ENCODE measurements at regions not wholly inside any gene's neighbourhood (a gene's known extent, or its start where the extent isn't known, plus 50 kb on each side); places are given as distances from the start of the nearest gene placed in this dataset.

DNA sequence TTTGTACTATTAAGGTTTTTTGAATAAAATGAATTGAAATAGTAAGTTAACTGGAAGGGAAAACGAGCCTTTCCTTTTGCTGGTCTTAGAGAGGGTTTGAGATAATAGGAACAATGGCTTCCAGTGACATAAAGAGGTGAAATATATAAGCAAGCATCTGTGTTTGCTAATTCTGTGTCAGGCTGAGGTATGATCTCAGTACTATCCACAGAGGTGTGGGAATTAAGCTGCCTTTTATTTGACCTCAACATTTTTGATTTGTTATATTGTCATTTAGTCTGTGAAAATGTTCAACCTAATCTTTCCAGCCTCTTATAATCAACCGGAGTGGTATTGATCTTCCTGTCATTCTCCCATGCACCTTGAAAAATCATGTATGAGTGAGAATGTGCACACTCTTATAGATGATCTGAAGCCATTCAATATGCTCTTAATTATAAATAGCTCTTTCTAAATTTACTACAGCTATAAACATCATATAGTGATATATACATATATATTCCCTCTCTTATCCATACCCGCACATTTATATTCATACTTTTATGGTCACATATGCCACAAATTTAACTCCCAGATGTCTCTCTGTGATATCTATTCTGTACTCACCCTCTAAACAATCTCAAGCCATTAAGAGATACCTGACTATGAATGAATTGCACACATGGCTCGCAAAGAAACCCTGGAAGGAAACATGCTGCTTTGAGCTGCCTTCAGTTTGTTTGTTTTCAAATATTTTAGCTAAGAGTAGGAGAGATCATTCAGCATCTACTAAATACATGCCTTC, 754.7 kb upstream of the NRSN1 start:
- ChIA-PET CTCF (no interaction called here), POLR2A (no interaction called here)
- no peaks in the 10 kb centered on the region for H3K27me3 Mint-ChIP-seq
- H3K4me3 Mint-ChIP-seq, result no peak overlapping the region
- H3K4me1 Mint-ChIP-seq, result no peaks in the 10 kb centered on the region
- no peak overlapping the region for H3K27ac ChIP-seq (ENCODE audit: low read length)
- no peaks in the 10 kb centered on the region for H3K9me3 ChIP-seq
- no peak overlapping the region for H3K4me3 ChIP-seq (ENCODE audit: control insufficient read depth in 1 of 2, extremely low read depth in 1 of 2, low read length in 1 of 2)
- H3K27me3 ChIP-seq (replicated peaks in 1 of 2; ENCODE audit: control insufficient read depth in 2 of 2, extremely low read depth in 1 of 2, insufficient read depth in 2 of 2, low read length in 1 of 2), result no peaks in the 10 kb centered on the region
- DNase-seq (no peak), ATAC-seq (replicated peaks in 1 of 4) (no peak)
- H3K36me3 ChIP-seq (ENCODE audit: control insufficient read depth in 2 of 2, extremely low read depth in 1 of 2, insufficient read depth in 1 of 2, low read length in 1 of 2), result no peaks in the 10 kb centered on the region
- H3K36me3 Mint-ChIP-seq, result no peaks in the 10 kb centered on the region
- no peaks in the 10 kb centered on the region for H3K4me1 ChIP-seq (ENCODE audit: control insufficient read depth in 1 of 2, extremely low read depth in 1 of 2, insufficient read depth in 2 of 2, low read length in 2 of 2)
- H3K27ac Mint-ChIP-seq, result no peak overlapping the region
- H3K9me3 Mint-ChIP-seq, result peaks cover 4 to 13% (median 8%) of the 10 kb centered on the region in 3 donors
- WGBS (ENCODE audit: insufficient coverage), result 0% methylated on average over 1 of the region's 4 CpGs

- Histone ChIP-seq H3K27ac (ENCODE audit: low read length) (no peak overlapping the region), H3K9me3 (no peaks in the 10 kb centered on the region), H3K27me3 (replicated peaks in 1 of 2; ENCODE audit: control insufficient read depth in 2 of 2, extremely low read depth in 1 of 2, insufficient read depth in 2 of 2, low read length in 1 of 2) (no peaks in the 10 kb centered on the region), H3K4me1 (ENCODE audit: control insufficient read depth in 1 of 2, extremely low read depth in 1 of 2, insufficient read depth in 2 of 2, low read length in 2 of 2) (no peaks in the 10 kb centered on the region), H3K4me3 (ENCODE audit: control insufficient read depth in 1 of 2, extremely low read depth in 1 of 2, low read length in 1 of 2) (no peak overlapping the region), H3K36me3 (ENCODE audit: control insufficient read depth in 2 of 2, extremely low read depth in 1 of 2, insufficient read depth in 1 of 2, low read length in 1 of 2) (no peaks in the 10 kb centered on the region)
- Mint-ChIP-seq H3K27ac (no peak overlapping the region), H3K4me3 (no peak overlapping the region), H3K36me3 (no peaks in the 10 kb centered on the region), H3K4me1 (no peaks in the 10 kb centered on the region), H3K27me3 (no peaks in the 10 kb centered on the region), H3K9me3 (peaks cover 0 to 18% (median 1%) of the 10 kb centered on the region in 3 donors)
- CTCF ChIA-PET, result interaction anchor here in 1 of 2 donors (0.5 kb wide), 1 partner anchor 61 kb away, joined by 7 read pairs; no protein-coding TSS in a partner anchor
- no peak for DNase-seq
- no peak for ATAC-seq (replicated peaks in 1 of 4)
- POLR2A ChIA-PET, result no interaction called here
Measured at GRCh38 chr6:23377830-23378229, 748.2 kb upstream of the NRSN1 start.

DNA sequence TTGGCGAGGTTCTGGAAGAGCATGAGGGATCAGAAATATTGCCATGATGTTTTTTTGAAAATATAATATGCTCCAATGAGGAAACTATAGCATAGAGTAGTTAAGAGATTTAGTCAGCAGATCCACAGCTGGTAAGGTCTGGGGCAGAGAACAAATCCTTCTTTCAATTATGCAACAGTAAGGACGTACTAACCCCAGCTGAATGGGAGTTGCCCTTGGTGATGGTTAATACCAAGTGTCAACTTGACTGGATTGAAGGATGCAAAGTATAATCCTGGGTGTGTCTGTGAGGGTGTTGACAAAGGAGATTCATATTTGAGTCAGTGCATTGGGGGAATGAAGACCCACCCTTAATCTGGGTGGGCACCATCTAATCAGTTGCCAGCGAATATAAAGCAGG, 745.5 kb upstream of the NRSN1 start:
- no peaks in the 10 kb centered on the region for H3K9me3 ChIP-seq
- no peak overlapping the region for H3K4me3 ChIP-seq (ENCODE audit: control insufficient read depth in 1 of 2, extremely low read depth in 1 of 2, low read length in 1 of 2)
- Mint-ChIP-seq H3K4me3 (no peak overlapping the region), H3K4me1 (no peaks in the 10 kb centered on the region), H3K9me3 (peaks cover 0 to 18% (median 3%) of the 10 kb centered on the region in 3 donors), H3K36me3 (no peaks in the 10 kb centered on the region), H3K27me3 (no peaks in the 10 kb centered on the region), H3K27ac (no peak overlapping the region)
- ChIA-PET CTCF (no interaction called here), POLR2A (no interaction called here)
- no peak overlapping the region for H3K27ac ChIP-seq (ENCODE audit: low read length)
- no peaks in the 10 kb centered on the region for H3K4me1 ChIP-seq (ENCODE audit: control insufficient read depth in 1 of 2, extremely low read depth in 1 of 2, insufficient read depth in 2 of 2, low read length in 2 of 2)
- DNase-seq (no peak), ATAC-seq (replicated peaks in 1 of 4) (no peak)
- H3K36me3 ChIP-seq (ENCODE audit: control insufficient read depth in 2 of 2, extremely low read depth in 1 of 2, insufficient read depth in 1 of 2, low read length in 1 of 2), result no peaks in the 10 kb centered on the region
- H3K27me3 ChIP-seq (replicated peaks in 1 of 2; ENCODE audit: control insufficient read depth in 2 of 2, extremely low read depth in 1 of 2, insufficient read depth in 2 of 2, low read length in 1 of 2), result no peaks in the 10 kb centered on the region
- WGBS (ENCODE audit: insufficient coverage), result 71% methylated on average over 3 of the region's 3 CpGs

- no peak for ATAC-seq (replicated peaks in 1 of 4)
- H3K9me3 Mint-ChIP-seq, result peaks cover 4 to 11% (median 8%) of the 10 kb centered on the region in 3 donors
- H3K4me1 ChIP-seq (ENCODE audit: control insufficient read depth in 1 of 2, extremely low read depth in 1 of 2, insufficient read depth in 2 of 2, low read length in 2 of 2), result no peaks in the 10 kb centered on the region
- H3K4me3 ChIP-seq (ENCODE audit: control insufficient read depth in 1 of 2, extremely low read depth in 1 of 2, low read length in 1 of 2), result no peak overlapping the region
- H3K4me3 Mint-ChIP-seq, result no peak overlapping the region
- no peak overlapping the region for H3K27ac ChIP-seq (ENCODE audit: low read length)
- no peaks in the 10 kb centered on the region for H3K36me3 ChIP-seq (ENCODE audit: control insufficient read depth in 2 of 2, extremely low read depth in 1 of 2, insufficient read depth in 1 of 2, low read length in 1 of 2)
- no peaks in the 10 kb centered on the region for H3K4me1 Mint-ChIP-seq
- 94% methylated on average over 6 of the region's 11 CpGs for WGBS (ENCODE audit: insufficient coverage)
- no peaks in the 10 kb centered on the region for H3K27me3 Mint-ChIP-seq
- H3K27ac Mint-ChIP-seq, result no peak overlapping the region
- ChIA-PET POLR2A (no interaction called here), CTCF (no interaction called here)
- H3K36me3 Mint-ChIP-seq, result no peaks in the 10 kb centered on the region
- no peaks in the 10 kb centered on the region for H3K27me3 ChIP-seq (replicated peaks in 1 of 2; ENCODE audit: control insufficient read depth in 2 of 2, extremely low read depth in 1 of 2, insufficient read depth in 2 of 2, low read length in 1 of 2)
- DNase-seq, result no peak
- H3K9me3 ChIP-seq, result no peaks in the 10 kb centered on the region
Measured at GRCh38 chr6:23388086-23388783, 737.8 kb upstream of the NRSN1 start.

DNA sequence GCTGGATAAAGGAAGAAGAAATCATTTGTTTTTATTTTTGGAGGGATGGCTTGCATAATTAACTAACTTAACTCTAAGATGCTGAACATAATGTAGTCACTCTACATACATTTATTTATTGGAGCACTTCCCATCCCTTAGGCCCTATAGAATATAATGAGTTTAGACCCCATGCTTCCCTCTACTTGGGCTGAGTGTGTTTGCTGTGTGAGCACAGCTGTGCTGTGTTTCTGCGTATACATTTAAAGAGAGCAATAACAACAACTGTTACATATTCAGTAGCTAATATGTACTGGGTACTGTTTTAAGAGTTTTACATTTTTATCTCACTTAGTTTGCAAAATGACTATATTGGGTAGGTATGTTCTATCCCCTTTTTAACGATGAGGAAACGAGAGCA, 736.6 kb upstream of the NRSN1 start:
- H3K9me3 ChIP-seq, result no peaks in the 10 kb centered on the region
- H3K27me3 Mint-ChIP-seq, result peaks cover 0 to 3% of the 10 kb centered on the region in 2 donors
- H3K27ac Mint-ChIP-seq, result no peak overlapping the region
- H3K36me3 ChIP-seq (ENCODE audit: control insufficient read depth in 2 of 2, extremely low read depth in 1 of 2, insufficient read depth in 1 of 2, low read length in 1 of 2), result no peaks in the 10 kb centered on the region
- POLR2A ChIA-PET, result no interaction called here
- H3K27ac ChIP-seq (ENCODE audit: low read length), result no peak overlapping the region
- CTCF ChIA-PET, result no interaction called here
- H3K9me3 Mint-ChIP-seq, result peaks cover 4 to 11% (median 8%) of the 10 kb centered on the region in 3 donors
- H3K4me3 Mint-ChIP-seq, result no peak overlapping the region
- no peak overlapping the region for H3K4me3 ChIP-seq (ENCODE audit: control insufficient read depth in 1 of 2, extremely low read depth in 1 of 2, low read length in 1 of 2)
- ATAC-seq (replicated peaks in 1 of 4) (no peak), DNase-seq (no peak)
- WGBS (ENCODE audit: insufficient coverage), result 85% methylated on average over 2 of the region's 3 CpGs
- no peaks in the 10 kb centered on the region for H3K36me3 Mint-ChIP-seq
- H3K4me1 ChIP-seq (ENCODE audit: control insufficient read depth in 1 of 2, extremely low read depth in 1 of 2, insufficient read depth in 2 of 2, low read length in 2 of 2), result no peaks in the 10 kb centered on the region
- no peaks in the 10 kb centered on the region for H3K27me3 ChIP-seq (replicated peaks in 1 of 2; ENCODE audit: control insufficient read depth in 2 of 2, extremely low read depth in 1 of 2, insufficient read depth in 2 of 2, low read length in 1 of 2)
- no peaks in the 10 kb centered on the region for H3K4me1 Mint-ChIP-seq

DNA sequence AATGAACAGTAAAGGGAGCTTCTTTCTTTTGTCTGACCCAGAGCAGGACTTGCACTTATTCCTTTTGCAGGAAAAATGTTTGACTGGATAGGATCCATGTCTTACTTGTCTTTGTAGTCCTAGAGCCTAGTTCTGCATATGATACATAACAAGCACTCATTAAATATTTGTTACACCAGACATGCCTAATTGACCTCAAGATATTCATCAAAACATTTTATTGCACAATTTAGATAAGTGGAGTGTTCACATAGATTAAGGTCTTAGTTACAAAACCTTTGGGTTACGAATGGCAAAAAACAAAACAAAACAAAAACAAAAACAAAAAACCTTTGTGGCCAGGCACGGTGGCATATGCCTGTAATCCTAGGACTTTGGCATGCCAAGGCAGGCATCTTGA, 735.8 kb upstream of the NRSN1 start:
- POLR2A ChIA-PET, result no interaction called here
- no peak overlapping the region for H3K4me3 Mint-ChIP-seq

More for the DNA sequence above, 735.8 kb upstream of the NRSN1 start:
- no peaks in the 10 kb centered on the region for H3K4me1 Mint-ChIP-seq
- H3K27me3 Mint-ChIP-seq, result peaks cover 0 to 3% of the 10 kb centered on the region in 2 donors
- WGBS (ENCODE audit: insufficient coverage), result 80% methylated on average over 1 of the region's 2 CpGs
- ATAC-seq (replicated peaks in 1 of 4) (no peak), DNase-seq (no peak)
- Histone ChIP-seq H3K27ac (ENCODE audit: low read length) (no peak overlapping the region), H3K36me3 (ENCODE audit: control insufficient read depth in 2 of 2, extremely low read depth in 1 of 2, insufficient read depth in 1 of 2, low read length in 1 of 2) (no peaks in the 10 kb centered on the region), H3K27me3 (replicated peaks in 1 of 2; ENCODE audit: control insufficient read depth in 2 of 2, extremely low read depth in 1 of 2, insufficient read depth in 2 of 2, low read length in 1 of 2) (no peaks in the 10 kb centered on the region), H3K4me3 (ENCODE audit: control insufficient read depth in 1 of 2, extremely low read depth in 1 of 2, low read length in 1 of 2) (no peak overlapping the region), H3K4me1 (ENCODE audit: control insufficient read depth in 1 of 2, extremely low read depth in 1 of 2, insufficient read depth in 2 of 2, low read length in 2 of 2) (no peaks in the 10 kb centered on the region), H3K9me3 (no peaks in the 10 kb centered on the region)
- H3K27ac Mint-ChIP-seq, result no peak overlapping the region
- H3K36me3 Mint-ChIP-seq, result no peaks in the 10 kb centered on the region
- CTCF ChIA-PET, result no interaction called here
- peaks cover 4 to 10% (median 10%) of the 10 kb centered on the region in 3 donors for H3K9me3 Mint-ChIP-seq

All from T-cell (primary cell).